GM21576 (cell line): ENCODE measurements at regions not wholly inside any gene's neighbourhood (a gene's known extent, or its start where the extent isn't known, plus 50 kb on each side); places are given as distances from the start of the nearest gene placed in this dataset.

Experiments used
- ATAC-seq: cut with Tn5 transposase; IDR thresholded peaks from one replicate; pipeline ENCODE4 v1.9.1; 2021; ENCODE audit warnings: mild to moderate bottlenecking, moderate library complexity; ENCODE audit not compliant: unreplicated experiment

DNA sequence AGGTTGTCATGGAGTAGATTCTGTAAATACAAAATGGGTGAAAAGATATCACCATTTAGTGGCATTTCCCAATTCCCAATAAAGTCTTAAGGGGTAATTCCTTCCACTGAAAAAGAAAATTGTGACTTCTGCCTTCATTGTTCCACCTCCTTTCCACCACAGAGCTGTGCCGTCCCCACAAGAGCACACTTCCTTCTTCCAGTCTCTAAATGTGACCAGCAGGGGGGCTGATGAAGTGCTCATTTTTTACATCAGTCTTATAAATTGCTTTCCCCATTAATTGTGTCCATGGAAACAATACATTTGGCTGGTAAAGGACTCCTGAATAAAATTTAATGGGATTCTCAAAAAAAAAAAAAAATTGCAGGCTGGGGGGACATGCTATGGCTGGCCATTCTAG, 260.8 kb upstream of the PSMD7 start:
- no peak for ATAC-seq

DNA sequence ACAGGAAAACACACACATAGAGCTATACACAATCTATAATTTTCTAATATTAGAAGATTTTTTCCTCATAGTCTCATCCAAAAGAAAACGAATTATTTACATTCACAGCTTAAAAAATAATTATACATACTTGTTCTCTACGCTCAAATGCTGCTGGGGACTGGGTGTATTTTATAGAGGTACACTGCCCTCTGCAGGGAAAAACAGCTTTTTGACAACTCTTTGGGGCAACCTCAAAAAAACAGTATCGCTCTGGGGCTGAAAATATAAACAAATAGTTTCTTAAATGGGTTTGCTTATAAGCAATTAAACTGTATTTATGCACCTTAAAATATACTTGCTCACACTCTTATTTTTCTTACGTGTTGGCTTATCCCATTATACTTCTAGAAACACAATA, 261.8 kb upstream of the PSMD7 start:
- no peak for ATAC-seq

DNA sequence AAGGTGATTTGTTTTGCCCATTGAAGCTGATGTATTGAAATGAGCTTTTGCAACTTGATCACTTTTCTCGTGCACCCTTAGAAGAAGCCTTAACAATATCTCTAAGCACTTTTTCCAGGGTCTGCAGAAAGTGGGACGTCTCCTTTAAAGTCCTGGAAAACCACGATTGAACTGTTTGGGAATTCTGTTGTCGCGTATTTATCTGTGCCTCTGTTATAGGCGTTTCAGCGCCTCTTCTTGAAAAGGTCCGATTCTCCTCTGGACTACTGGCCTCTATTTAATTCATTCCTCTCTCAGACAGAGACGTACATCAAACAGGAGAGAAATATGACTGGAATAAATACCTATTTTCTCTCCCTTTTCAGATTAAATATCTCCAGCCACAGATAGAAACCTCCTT, 262.4 kb upstream of the PSMD7 start:
- ATAC-seq: no peak

DNA sequence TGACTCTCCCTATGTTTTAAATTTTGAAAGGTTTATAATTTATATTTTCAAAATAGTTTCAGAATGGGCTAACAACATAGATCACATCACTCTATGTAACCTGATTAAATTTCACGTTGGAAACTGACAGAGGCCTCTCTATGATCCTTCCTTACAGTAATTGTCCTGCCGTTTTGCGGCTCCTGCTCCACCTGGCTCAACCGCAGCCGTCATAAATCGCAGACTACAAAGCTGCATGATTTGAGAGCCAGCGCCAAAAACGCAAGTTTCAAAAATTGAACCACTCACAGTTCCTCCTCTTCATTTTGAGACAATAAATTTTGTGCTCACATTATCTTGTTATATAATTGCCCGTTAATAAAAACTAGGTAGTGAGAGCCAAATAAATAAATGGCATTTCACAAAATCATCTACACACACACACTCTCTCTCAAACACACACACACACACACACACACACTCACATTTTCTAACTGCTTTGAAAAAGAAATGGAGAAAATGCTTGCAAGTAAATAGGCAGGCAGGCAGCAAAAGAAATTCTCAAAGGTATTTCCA, 263.1 kb upstream of the PSMD7 start:
- no peak for ATAC-seq

DNA sequence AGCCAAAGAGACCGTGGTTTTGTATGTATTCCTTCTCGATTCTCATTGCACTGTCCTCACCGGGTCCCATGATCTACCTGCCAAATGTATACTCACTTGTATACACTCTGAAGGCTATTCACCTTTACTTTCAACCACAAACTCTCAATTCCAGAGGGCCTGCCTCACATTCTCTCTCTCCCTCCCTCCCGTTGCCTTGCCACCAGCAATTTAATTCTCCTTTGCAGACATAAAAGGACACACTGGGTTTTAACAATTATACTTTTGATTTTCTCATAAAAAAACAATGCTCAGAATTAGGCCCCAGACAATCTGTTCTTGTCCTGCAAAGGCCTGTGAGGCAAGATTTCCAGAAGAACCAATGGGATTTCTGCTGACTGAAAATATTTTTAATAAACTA, 265.1 kb upstream of the PSMD7 start:
- no peak for ATAC-seq

DNA sequence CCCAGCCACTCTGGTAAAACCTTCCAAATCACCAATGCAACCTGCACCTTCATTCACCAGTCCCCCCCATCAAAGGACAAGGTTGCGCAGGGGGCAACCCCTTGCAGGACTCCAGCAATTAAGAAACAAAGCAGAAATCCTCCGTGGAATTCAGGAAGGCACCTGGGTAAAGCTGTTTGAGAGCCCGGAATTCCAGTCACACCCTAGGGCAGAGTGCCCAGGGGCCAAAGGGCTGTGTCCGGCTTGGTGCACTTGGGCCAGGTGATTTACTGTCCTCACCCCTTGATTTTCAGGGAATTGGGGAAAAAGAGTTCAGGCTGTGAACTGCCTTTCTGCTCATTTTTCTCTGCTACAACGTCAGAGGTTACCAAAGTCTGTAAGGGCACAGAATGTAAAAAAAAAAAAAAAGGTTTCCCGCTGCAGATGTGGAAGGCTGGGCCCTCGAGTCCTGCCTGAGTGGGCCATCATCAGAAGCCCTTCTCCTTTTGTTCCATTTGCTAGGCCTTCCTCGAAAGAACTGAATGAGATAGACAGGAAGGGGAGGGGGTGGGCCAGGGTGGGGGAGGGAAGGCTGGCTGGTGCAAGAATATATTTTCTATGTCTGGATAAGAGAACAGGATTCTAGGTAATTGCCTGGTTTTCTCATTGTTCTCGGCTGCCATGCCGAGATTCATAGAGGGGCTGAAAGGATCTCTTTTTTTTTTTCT, 266.5 kb upstream of the PSMD7 start:
- ATAC-seq: no peak

DNA sequence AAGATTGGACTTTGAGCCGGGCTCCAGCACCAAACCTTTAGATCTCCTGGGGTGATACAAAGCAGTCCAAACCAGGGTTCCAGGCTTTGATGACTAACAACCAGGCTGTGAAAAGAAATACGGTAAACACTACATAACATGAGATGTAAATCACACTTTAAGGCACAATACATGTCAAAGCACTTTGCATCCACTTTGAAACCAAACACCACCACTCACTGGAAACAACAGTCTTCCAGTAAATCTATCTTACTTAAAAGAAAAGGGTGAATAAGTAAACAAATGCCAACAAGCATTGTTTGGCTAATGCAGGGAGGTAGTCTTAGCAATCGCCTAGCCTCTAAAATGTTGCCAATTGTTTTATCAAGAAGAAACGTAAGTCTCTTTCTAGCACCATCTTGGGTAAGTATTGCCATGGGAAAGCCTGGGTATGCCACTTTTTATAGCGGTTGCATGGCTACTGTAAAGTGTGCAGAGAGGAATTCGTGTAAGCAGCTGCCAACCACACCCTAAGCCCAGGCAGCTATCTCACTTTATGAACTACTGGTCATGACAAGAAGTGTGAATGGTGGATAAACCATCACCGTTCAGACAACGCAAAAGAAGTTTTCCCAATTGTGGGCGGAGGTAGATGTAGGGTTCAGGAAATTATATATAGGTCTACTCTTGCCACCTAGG, 267.4 kb upstream of the PSMD7 start:
- ATAC-seq: no peak

DNA sequence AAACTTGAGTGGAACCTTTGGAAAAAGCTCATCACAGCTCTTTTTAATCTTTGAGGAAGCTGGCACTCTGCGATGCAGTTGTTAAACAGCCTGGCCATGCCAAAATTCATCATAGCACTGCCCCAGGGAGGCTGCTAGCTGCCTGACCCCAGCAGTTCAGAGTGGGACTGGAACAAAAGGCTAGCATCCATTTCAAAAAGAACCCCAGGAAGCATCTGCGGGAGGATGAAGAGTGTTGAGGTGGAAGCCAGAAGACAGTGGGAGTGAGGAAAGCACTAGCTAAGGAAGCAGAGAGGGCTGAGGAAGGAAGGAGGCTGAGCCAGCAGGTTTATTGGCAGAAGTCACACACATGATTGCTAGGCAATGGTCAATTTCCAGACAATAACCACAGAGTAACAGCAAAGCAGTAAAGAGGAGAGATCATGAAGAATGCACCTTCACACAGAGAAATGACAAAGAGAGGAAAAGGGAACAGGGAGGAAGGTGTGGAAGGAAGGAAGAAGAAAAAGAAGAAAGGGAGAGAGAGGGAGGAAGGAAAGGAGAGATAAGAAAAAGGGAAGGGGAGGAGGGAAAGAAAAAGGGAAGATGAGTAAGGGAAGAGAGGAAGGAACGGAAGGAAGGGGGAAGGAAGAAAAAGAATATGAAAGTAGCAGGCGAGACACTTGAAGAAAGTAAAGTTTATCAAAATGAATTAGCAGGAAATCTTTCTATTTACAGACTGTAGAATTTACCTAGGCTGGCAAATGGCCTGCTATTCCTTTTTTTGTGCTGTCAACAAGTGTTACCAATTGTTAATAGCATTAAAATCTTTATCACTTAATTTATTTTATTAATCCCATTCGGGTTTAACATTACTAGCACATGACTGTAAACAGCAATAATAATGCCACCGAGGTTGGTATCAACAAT, 270.0 kb upstream of the PSMD7 start:
- ATAC-seq: no peak

DNA sequence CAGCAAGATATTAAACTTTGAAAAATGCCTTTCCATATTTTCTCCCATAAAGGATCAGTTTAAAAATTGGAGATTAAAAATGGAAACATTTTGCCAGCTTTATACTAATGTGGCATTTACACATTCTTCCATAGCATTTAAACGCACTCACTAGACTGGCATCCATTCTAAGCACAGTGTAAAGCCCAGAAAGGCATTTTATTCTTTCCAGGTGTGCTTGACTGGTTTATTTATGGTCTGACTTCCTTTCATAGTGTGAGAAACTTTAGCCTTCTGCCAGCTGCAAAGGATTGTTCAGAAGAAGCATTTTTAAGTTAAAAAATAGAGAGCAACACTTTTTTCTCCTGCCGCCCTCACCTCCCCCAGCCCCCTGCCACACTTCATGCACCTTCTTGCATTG, 271.7 kb upstream of the PSMD7 start:
- ATAC-seq: no peak

DNA sequence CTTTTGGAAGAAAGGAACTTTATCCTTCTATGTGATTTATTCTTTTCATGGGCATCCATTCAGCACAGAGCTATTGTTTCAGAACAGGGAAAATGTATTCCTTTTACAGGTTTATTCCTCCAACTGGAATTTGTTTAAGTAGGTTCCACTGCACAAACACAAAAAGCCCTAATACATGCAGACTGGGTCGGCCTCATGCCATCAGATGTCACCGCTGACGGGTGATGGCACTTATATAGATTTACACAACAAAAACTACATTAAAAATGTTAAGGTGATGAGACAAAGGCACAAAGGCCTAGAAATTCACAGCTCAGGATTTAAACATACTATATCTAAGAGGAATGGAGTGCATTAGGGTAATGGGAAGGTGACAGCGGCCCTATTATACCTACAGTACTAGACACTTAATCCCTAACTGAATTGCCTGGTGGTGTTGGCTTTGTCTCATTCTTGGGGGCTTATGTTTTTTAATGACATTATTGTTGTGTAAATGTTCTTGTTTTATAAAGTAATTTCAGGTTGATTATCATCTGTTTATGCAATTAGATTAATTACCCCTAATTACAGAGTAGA, 276.4 kb upstream of the PSMD7 start:
- ATAC-seq: no peak

DNA sequence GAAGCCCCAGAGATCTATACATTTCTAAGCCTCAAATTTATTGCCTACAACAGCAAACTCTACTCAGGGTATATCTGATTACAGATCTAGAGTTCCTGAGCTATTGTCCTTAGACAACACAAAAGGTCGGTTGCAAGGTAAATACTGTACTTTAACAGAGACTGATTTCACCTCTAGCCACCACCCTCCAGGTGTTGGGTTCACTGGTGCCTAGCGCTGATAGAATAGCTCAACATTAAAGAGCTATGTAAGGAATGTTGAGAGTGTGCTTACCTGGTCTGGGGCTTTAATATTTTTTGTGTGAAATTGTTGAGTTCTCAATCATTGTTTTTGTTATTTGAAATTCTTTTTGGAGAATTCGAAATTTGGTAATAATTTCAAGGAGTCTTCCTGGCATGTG, 277.0 kb upstream of the PSMD7 start:
- no peak for ATAC-seq

DNA sequence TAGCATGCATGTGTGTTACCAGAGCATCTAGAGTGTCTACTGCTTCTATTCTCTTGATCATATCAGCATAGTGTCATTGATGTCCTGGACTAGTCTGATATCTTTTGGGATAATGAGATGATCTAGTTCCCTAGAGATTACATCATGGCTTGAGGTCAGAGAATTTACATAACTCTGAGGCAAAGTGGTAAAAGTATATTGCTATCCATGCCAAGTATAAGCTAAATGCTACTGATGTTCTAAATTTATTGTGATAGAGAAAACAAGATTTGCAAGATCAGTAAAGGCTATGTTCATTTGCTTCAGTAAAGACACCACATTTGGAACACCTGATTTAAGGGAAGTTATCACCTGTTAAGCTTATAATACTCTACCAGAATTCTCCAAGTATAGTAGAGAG, 280.7 kb upstream of the PSMD7 start:
- ATAC-seq: no peak

DNA sequence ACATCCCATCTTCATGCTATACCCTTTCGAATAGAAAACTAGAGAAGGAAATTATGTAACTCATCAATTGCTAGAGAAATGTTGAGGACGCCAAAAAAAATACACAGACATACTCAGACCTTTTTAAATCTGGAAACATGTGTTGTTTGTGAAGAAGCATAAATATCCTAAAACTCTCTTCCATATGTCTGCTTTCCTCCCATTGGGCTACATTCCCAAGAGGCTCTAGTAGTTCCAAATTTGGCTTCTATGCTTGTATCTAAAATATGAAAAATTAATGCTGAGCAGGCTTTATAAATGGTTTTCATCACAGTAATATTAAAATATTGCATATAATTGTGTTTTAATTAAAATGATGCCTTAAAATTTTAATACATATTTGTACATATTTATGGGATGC, 297.9 kb upstream of the PSMD7 start:
- no peak for ATAC-seq

DNA sequence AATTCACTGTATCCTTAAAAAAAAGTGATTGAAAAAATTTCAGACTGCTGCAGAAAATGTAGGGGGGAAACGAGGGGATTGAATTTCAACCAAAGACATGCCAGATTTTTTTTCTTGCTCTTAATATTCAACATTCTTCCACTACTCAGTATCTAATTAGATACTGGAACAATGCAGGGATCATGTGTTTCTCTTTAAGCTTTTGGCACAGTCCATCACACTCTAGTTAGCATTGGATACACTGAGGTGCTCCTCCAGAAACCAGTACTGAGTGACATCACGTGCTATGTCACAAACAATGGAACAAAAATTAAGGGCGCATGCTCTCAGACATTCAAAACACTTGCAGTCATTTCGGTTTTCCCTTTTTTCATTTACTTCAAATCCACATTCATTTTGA, 298.6 kb upstream of the PSMD7 start:
- no peak for ATAC-seq

DNA sequence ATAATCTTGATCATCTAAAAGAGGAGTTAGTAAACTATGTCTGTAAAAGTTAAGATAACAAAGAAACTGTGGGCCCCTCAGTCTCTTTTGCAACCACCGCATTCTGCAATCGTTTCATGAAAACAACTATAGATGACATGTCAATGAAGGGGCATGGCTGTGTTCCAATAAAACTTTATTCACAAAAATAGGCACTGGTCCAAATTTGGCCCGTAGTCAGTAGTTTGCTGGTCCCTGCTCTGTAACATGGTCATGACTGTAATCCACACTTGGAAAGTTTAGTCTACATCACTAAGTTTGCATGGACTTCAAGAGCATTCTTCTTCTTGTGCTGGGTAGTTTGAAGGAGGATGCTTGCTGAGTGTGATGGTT, 299.3 kb upstream of the PSMD7 start:
- no peak for ATAC-seq

DNA sequence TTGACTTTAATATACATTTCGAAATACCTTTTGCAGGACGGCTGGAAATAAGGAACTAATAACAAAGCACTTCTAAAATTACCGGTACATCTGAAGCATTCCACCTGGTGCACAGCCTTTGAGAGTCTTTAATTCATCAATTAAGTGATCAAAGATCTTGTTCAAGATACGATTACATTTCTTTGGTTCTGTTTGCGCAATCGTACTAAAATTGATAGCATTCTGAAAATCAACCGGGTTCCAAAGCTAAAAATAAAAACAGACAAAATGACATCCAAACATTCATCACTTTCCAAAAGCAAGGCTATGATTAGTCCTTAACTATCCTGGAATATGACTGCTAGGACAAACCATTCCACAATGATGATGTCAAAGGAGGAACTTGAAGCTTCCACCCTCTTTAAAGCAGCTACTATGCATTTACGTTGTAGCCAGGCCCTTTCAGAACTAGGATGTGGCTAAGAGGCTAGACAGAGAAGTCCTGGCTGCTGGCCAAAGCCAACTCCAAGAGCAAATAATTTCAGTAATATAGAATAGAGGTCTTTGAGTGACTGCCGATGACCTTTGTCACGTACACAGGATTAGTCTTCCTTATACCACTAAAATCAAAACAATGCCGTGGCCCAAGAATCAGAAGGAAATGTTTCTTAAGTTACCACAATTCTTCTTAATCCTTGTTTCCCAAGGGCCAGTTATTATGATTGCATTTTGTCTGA, 299.8 kb upstream of the PSMD7 start:
- no peak for ATAC-seq

DNA sequence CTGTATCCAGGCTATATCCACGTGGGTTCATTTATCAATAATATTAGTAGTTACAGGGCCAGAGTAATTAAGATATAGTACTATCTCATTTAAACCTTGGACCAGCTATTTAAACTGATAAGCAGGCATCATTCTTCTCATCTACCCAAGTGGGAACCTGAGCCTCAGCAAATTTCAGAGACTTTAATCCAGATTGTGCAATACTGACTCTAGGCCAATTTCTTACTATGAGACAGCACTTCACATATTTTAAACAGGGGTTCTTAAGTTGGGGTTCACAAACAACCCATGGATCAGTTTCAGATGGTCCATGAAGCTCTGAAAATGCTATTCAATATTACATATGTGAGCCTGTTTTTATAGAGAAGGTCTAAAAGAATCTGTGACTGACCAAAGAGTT, 302.7 kb upstream of the PSMD7 start:
- ATAC-seq: no peak

DNA sequence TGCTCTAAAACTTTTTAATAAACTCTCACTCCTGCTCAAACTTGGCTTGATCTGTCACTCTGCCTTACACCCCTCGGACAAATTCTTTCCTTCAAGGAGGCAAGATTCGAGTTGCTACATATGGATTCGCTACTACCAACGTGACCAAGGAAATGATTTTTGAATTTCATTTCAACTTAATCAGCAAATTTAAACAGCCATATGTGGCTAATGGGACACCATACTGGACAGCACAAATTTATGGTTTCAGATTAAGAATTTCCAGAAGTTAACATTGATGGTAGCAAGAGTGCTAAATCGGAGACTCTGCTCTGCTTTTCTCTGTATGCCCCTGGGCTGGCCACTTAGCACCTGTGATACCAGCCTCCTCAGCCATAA, 318.2 kb upstream of the PSMD7 start:
- no peak for ATAC-seq

DNA sequence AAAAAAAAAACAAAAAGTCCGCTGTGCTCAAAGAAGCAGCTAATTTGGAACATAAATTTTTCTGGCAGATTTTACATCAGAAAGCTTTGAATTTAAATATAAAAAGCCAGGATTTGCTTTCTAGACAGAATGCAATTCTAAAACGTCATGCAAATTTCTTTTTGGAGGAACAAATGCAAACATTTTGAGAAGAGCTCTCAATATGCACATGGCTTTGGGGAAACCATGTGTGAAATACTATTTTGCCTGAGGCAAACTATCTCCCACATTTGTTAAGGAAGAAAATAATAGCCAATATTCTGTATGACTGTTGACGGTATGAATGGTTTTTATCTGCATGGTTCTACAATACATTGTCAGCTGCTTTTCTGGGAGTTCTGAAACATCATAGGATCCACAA, 320.0 kb upstream of the PSMD7 start:
- no peak for ATAC-seq

DNA sequence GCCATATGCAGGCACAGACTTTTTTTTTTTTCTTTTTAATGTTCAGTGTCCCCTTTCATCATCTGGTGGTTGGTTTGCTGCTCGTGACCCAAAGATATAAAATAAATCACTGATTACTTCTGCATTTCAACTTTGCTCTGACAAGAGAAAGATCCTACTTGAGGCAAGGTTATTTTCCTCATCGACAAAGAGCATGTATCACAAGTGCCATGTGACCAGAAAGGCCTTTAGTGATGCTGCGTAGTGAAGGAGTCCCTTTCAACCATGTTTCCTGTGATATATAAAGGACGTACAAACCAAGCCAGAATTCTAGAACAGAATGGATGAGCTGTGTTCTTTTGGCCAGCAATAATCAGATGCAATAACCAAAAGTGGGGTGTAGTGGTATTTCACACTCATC, 323.4 kb upstream of the PSMD7 start:
- ATAC-seq: no peak

DNA sequence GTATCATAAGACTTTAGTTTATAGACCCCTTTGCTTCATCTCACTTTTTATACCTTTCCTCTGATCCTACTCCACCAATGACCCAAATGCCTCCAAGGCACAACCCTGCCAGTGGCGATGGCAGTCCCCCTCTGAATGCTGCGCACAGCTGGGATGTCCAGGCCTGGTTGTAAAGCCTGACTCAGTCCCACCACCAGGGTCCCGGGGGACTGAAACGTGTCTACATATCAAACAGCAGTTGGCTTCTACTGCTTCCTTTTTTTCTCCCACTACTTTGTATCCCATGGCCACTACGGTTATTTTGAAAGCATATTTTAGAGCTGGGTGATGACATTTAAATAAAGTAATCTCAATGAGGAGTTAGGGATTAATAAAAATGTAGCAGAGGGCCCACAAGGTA, 329.8 kb upstream of the PSMD7 start:
- ATAC-seq: no peak
